GM12878 (cell line): ENCODE measurements at regions not wholly inside any gene's neighbourhood (a gene's known extent, or its start where the extent isn't known, plus 50 kb on each side); places are given as distances from the start of the nearest gene placed in this dataset.

Experiments used
- ATAC-seq: fragments of 200-7000 bp; cut with Tn5 transposase; 3 replicates; pipeline ENCODE4 v1.9.1; 2020; ENCODE audit warnings: mild to moderate bottlenecking, moderate library complexity
- BruUV-seq: library from RNA; stranded (reverse); fragments of 400-500 nt; replicated peaks from 2 replicates; lab custom pipeline; 2021; lab: Mats Ljungman, UMichigan
- CTCF ChIA-PET: fragments of 300-600 bp; sonication (Branson Sonifier 250); formaldehyde crosslinking; extraction: SDS; loops from one replicate; lab custom pipeline; 2021; ENCODE audit warnings: inconsistent platforms; lab: Yijun Ruan, JAX
- POLR2A ChIA-PET: fragments of 350-600 bp; formaldehyde crosslinking; extraction: SDS; loops from one replicate; lab custom pipeline; 2021; ENCODE audit warnings: inconsistent platforms; lab: Charles Lee
- RAD21 ChIA-PET: fragments of 300-600 bp; sonication (Branson Sonifier 250); formaldehyde crosslinking; loops from one replicate; lab custom pipeline; 2023; ENCODE audit warnings: antibody characterized with exemption; ENCODE audit not compliant: unreplicated experiment; lab: Charles Lee
- SMC1A ChIA-PET: fragments of 300-600 bp; sonication (Branson Sonifier 250); formaldehyde crosslinking; loops from one replicate; lab custom pipeline; 2023; ENCODE audit not compliant: unreplicated experiment, uncharacterized antibody; lab: Charles Lee
- DNase-seq: peaks from one replicate; pipeline ENCODE4 v3.0.0-alpha.2; 2011; ENCODE audit warnings: low read depth, low spot score
- FAIRE-seq: peaks from 3 replicates; lab custom pipeline; 2011; peaks lifted over from hg19 to GRCh38; lab: Jason Lieb, UNC
- H2AFZ ChIP-seq: 2 replicates; pipeline ENCODE4 v1.6.0; 2011; ENCODE audit warnings: low read depth, low read length, control low read depth; ENCODE audit not compliant: control insufficient read depth
- H3K27ac ChIP-seq: 2 replicates; pipeline ENCODE4 v1.5.1; 2011; ENCODE audit warnings: control low read depth; ENCODE audit not compliant: control insufficient read depth, insufficient read depth
- H3K27me3 ChIP-seq, 2 experiments: replicated peaks in 1 of 2; 2 replicates each; pipeline versions ENCODE4 v1.6.0 to v1.6.1; 2011; ENCODE audit warnings: low read length in 1 of 2; ENCODE audit not compliant: control insufficient read depth in 2 of 2, insufficient read depth in 2 of 2
- H3K36me3 ChIP-seq, 2 experiments: 2 replicates each; pipeline ENCODE4 v1.5.1; 2011; ENCODE audit warnings: low read length in 1 of 2; ENCODE audit not compliant: control insufficient read depth in 2 of 2, insufficient read depth in 2 of 2
- H3K4me1 ChIP-seq: 2 replicates; pipeline ENCODE4 v1.6.1; 2011; ENCODE audit warnings: mild to moderate bottlenecking, low read length, moderate library complexity, mixed read lengths; ENCODE audit not compliant: control insufficient read depth, insufficient read depth
- H3K4me2 ChIP-seq: 2 replicates; pipeline ENCODE4 v1.6.0; 2011; ENCODE audit warnings: control low read depth; ENCODE audit not compliant: control insufficient read depth, insufficient read depth
- H3K4me3 ChIP-seq: fragments of 200-600 bp; sonication (generic); 2 replicates; pipeline ENCODE4 v1.5.1; 2016
- H3K79me2 ChIP-seq: 2 replicates; pipeline ENCODE4 v1.6.0; 2011; ENCODE audit warnings: low read length; ENCODE audit not compliant: control insufficient read depth, insufficient read depth
- H3K9ac ChIP-seq: 2 replicates; pipeline ENCODE4 v1.8.0; 2011; ENCODE audit warnings: low read length, control low read depth, mixed read lengths; ENCODE audit not compliant: control insufficient read depth, insufficient read depth
- H3K9me3 ChIP-seq: replicated peaks from 3 replicates; pipeline ENCODE4 v1.5.1; 2011; ENCODE audit warnings: mild to moderate bottlenecking, low read length; ENCODE audit not compliant: control insufficient read depth, insufficient read depth
- H4K20me1 ChIP-seq: 2 replicates; pipeline ENCODE4 v1.6.0; 2011; ENCODE audit not compliant: control insufficient read depth, insufficient read depth
- IKZF1 ChIP-seq: fragments of 450-650 bp; conservative IDR thresholded peaks from 2 replicates; pipeline ENCODE4 v1.6.1; 2017; ENCODE audit warnings: antibody characterized with exemption, mild to moderate bottlenecking
- JUND ChIP-seq: IDR thresholded peaks from 2 replicates; pipeline ENCODE4 v1.6.1; 2012; ENCODE audit warnings: low read depth, mild to moderate bottlenecking, low read length, improper control_type of control experiment, moderate library complexity
- RAD21 ChIP-seq: IDR thresholded peaks from 2 replicates; pipeline ENCODE4 v1.6.1; 2011; ENCODE audit warnings: mild to moderate bottlenecking, low read depth, low read length, moderate library complexity; ENCODE audit not compliant: insufficient read depth
- REST ChIP-seq: IDR thresholded peaks from 2 replicates; pipeline ENCODE4 v1.6.1; 2012; ENCODE audit warnings: mild to moderate bottlenecking, low read depth, low read length
- ZBTB4 ChIP-seq: fragments of 450-650 bp; formaldehyde crosslinking; IDR thresholded peaks from 2 replicates; pipeline ENCODE4 v1.4.0; 2022; ENCODE audit warnings: mild to moderate bottlenecking, moderate library complexity
- WGBS: methylation state at CpG from one replicate; pipeline ENCODE4 v1.1.6; 2016; ENCODE audit warnings: low lambda C conversion rate; ENCODE audit not compliant: insufficient replicate concordance, insufficient coverage; ENCODE audit errors: missing lambda C conversion rate; 5-methylcytosine and 5-hydroxymethylcytosine counted together
- in situ Hi-C: fragments of 300-500 bp; cut with MboI; formaldehyde crosslinking; loops from 9 replicates; pipeline ENCODE4 v1.14.3; 2018; ENCODE audit warnings: mixed read lengths
- intact Hi-C: fragments of 100-400 bp; cut with micrococcal nuclease; formaldehyde crosslinking; loops from one replicate; pipeline ENCODE4 v1.14.2; 2022; ENCODE audit not compliant: unreplicated experiment
- TF ChIP-seq, protein P1 (sequence below): fragments of 150-350 bp; IDR thresholded peaks from 2 replicates; pipeline ENCODE4 v1.6.1; 2016; ENCODE audit warnings: low read depth, low read length

DNA sequence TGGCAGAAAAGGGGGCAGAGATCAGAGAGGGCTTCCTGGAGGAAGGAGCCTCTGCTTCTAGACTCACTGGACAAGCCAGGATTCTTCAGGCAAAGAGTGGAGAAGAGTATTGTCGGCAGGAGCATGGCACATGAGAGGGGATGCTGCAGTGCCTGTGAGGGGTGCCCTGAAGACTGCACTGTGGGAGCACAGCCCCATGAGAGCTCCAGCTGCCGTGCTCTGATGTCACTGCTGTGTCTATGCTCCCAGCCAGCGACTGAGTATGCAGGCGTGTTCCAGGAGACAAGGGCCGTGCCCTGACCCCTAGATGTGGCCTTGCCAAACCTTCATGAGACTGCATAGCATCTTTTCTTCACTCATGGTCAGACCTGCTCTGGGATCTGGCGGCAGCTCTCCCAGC, 339.1 kb downstream of the RPS24 start:
- no peak overlapping the region for H3K9ac ChIP-seq
- ChIA-PET SMC1A (no interaction called here), RAD21 (no interaction called here), CTCF (no interaction called here), POLR2A (no interaction called here)
- H4K20me1 ChIP-seq: no peaks in the 10 kb centered on the region
- H2AFZ ChIP-seq: no peak overlapping the region
- H3K79me2 ChIP-seq: no peaks in the 10 kb centered on the region
- H3K4me1 ChIP-seq: no peaks in the 10 kb centered on the region
- TF ChIP-seq REST: no peak
- ATAC-seq (no peak), DNase-seq (no peak), FAIRE-seq (no peak)
- BruUV-seq: no TSS peak
- H3K4me2 ChIP-seq: no peak overlapping the region
- H3K9me3 ChIP-seq: no peaks in the 10 kb centered on the region
- intact Hi-C loops (no loop called here), in situ Hi-C loops (no loop called here)
- H3K27ac ChIP-seq: no peak overlapping the region
- WGBS: 13% methylated on average over 6 of the region's 6 CpGs
- no peak overlapping the region for H3K4me3 ChIP-seq
- no peaks in the 10 kb centered on the region; a peak in 1 of 4 replicates for H3K27me3 ChIP-seq
- H3K36me3 ChIP-seq: no peaks in the 10 kb centered on the region

- no peaks in the 10 kb centered on the region for H3K27me3 ChIP-seq
- 23% methylated on average over 9 of the region's 9 CpGs for WGBS
- H4K20me1 ChIP-seq: no peaks in the 10 kb centered on the region
- FAIRE-seq: no peak
- CTCF ChIA-PET: no interaction called here
- BruUV-seq: no TSS peak
- H2AFZ ChIP-seq: no peak overlapping the region
- H3K4me3 ChIP-seq: no peak overlapping the region
- no peak for DNase-seq
- intact Hi-C loops (no loop called here), in situ Hi-C loops (no loop called here)
- H3K4me1 ChIP-seq: no peaks in the 10 kb centered on the region
- H3K9ac ChIP-seq: no peak overlapping the region
- no peak overlapping the region for H3K4me2 ChIP-seq
- RAD21 ChIA-PET: no interaction called here
- POLR2A ChIA-PET: no interaction called here
- SMC1A ChIA-PET: no interaction called here
- H3K79me2 ChIP-seq: no peaks in the 10 kb centered on the region
- ATAC-seq: no peak
- H3K9me3 ChIP-seq: no peaks in the 10 kb centered on the region
- no peak overlapping the region for H3K27ac ChIP-seq
- no peaks in the 10 kb centered on the region for H3K36me3 ChIP-seq
- no peak for TF ChIP-seq JUND
- TF ChIP-seq ZBTB4 (CRISPR knock-in tag): no peak
- TF ChIP-seq IKZF1: no peak
- TF ChIP-seq RAD21: no peak
- TF ChIP-seq, protein P1, sequence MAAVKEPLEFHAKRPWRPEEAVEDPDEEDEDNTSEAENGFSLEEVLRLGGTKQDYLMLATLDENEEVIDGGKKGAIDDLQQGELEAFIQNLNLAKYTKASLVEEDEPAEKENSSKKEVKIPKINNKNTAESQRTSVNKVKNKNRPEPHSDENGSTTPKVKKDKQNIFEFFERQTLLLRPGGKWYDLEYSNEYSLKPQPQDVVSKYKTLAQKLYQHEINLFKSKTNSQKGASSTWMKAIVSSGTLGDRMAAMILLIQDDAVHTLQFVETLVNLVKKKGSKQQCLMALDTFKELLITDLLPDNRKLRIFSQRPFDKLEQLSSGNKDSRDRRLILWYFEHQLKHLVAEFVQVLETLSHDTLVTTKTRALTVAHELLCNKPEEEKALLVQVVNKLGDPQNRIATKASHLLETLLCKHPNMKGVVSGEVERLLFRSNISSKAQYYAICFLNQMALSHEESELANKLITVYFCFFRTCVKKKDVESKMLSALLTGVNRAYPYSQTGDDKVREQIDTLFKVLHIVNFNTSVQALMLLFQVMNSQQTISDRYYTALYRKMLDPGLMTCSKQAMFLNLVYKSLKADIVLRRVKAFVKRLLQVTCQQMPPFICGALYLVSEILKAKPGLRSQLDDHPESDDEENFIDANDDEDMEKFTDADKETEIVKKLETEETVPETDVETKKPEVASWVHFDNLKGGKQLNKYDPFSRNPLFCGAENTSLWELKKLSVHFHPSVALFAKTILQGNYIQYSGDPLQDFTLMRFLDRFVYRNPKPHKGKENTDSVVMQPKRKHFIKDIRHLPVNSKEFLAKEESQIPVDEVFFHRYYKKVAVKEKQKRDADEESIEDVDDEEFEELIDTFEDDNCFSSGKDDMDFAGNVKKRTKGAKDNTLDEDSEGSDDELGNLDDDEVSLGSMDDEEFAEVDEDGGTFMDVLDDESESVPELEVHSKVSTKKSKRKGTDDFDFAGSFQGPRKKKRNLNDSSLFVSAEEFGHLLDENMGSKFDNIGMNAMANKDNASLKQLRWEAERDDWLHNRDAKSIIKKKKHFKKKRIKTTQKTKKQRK: no peak
Observed at GRCh38 chr10:78374331-78375028, 340.8 kb downstream of the RPS24 start.
